ENCODE measurements at regions not wholly inside any gene's neighbourhood (a gene's known extent, or its start where the extent isn't known, plus 50 kb on each side); places are given as distances from the start of the nearest gene placed in this dataset.

- no peak overlapping the region for H3K4me3 ChIP-seq (ENCODE audit: low read depth, low read length)
- no peak for DNase-seq (ENCODE audit: low read depth)
Observed at GRCh38 chr18:43547456-43547855, 270.2 kb upstream of the SYT4 start.

- no peak for DNase-seq (ENCODE audit: low read depth)
- H3K4me3 ChIP-seq (ENCODE audit: low read depth, low read length): no peak overlapping the region
Observed at GRCh38 chr18:43559507-43559906, 282.2 kb upstream of the SYT4 start.

GRCh38 chr18:43563780-43564179, 286.5 kb upstream of the SYT4 start:
- no peak overlapping the region for H3K4me3 ChIP-seq (ENCODE audit: low read depth, low read length)
- DNase-seq (ENCODE audit: low read depth): peak; percentile 11

GRCh38 chr18:43570593-43570992, 293.3 kb upstream of the SYT4 start:
- H3K4me3 ChIP-seq (ENCODE audit: low read depth, low read length): no peak overlapping the region
- DNase-seq (ENCODE audit: low read depth): no peak

- DNase-seq (ENCODE audit: low read depth): peak; percentile 6
- no peak overlapping the region for H3K4me3 ChIP-seq (ENCODE audit: low read depth, low read length)
Observed at GRCh38 chr18:43571078-43571689, 293.9 kb upstream of the SYT4 start.

- no peak for DNase-seq (ENCODE audit: low read depth)
- no peak overlapping the region for H3K4me3 ChIP-seq (ENCODE audit: low read depth, low read length)
Observed at GRCh38 chr18:43572163-43572562, 294.9 kb upstream of the SYT4 start.

GRCh38 chr18:43574974-43575373, 297.7 kb upstream of the SYT4 start:
- H3K4me3 ChIP-seq (ENCODE audit: low read depth, low read length): no peak overlapping the region
- no peak for DNase-seq (ENCODE audit: low read depth)

GRCh38 chr18:43578211-43578610, 300.9 kb upstream of the SYT4 start:
- no peak for DNase-seq (ENCODE audit: low read depth)
- H3K4me3 ChIP-seq (ENCODE audit: low read depth, low read length): no peak overlapping the region

GRCh38 chr18:43578706-43579105, 301.4 kb upstream of the SYT4 start:
- no peak overlapping the region for H3K4me3 ChIP-seq (ENCODE audit: low read depth, low read length)
- DNase-seq (ENCODE audit: low read depth): no peak

- DNase-seq (ENCODE audit: low read depth): no peak
Observed at GRCh38 chr18:43581936-43582519, 304.7 kb upstream of the SYT4 start.

GRCh38 chr18:43587538-43588153, 310.4 kb upstream of the SYT4 start:
- H3K4me3 ChIP-seq (ENCODE audit: low read depth, low read length): no peak overlapping the region
- DNase-seq (ENCODE audit: low read depth): peak; percentile 10

More at GRCh38 chr18:43581936-43582519, 304.7 kb upstream of the SYT4 start:
- no peak overlapping the region for H3K4me3 ChIP-seq (ENCODE audit: low read depth, low read length)

GRCh38 chr18:43588838-43589237, 311.5 kb upstream of the SYT4 start:
- no peak overlapping the region for H3K4me3 ChIP-seq (ENCODE audit: low read depth, low read length)

GRCh38 chr18:43589611-43590151, 312.4 kb upstream of the SYT4 start:
- DNase-seq (ENCODE audit: low read depth): no peak
- H3K4me3 ChIP-seq (ENCODE audit: low read depth, low read length): no peak overlapping the region

More at GRCh38 chr18:43588838-43589237, 311.5 kb upstream of the SYT4 start:
- no peak for DNase-seq (ENCODE audit: low read depth)

GRCh38 chr18:43590182-43590903, 313.1 kb upstream of the SYT4 start:
- H3K4me3 ChIP-seq (ENCODE audit: low read depth, low read length): no peak overlapping the region
- DNase-seq (ENCODE audit: low read depth): no peak

- H3K4me3 ChIP-seq (ENCODE audit: low read depth, low read length): no peak overlapping the region
- DNase-seq (ENCODE audit: low read depth): no peak
Observed at GRCh38 chr18:43592269-43592668, 315.0 kb upstream of the SYT4 start.

GRCh38 chr18:43596105-43596712, 318.9 kb upstream of the SYT4 start:
- H3K4me3 ChIP-seq (ENCODE audit: low read depth, low read length): no peak overlapping the region
- no peak for DNase-seq (ENCODE audit: low read depth)

GRCh38 chr18:43601432-43601831, 324.1 kb upstream of the SYT4 start:
- DNase-seq (ENCODE audit: low read depth): no peak
- H3K4me3 ChIP-seq (ENCODE audit: low read depth, low read length): no peak overlapping the region

GRCh38 chr18:43605224-43605623, 327.9 kb upstream of the SYT4 start:
- no peak overlapping the region for H3K4me3 ChIP-seq (ENCODE audit: low read depth, low read length)
- no peak for DNase-seq (ENCODE audit: low read depth)

- no peak overlapping the region for H3K4me3 ChIP-seq (ENCODE audit: low read depth, low read length)
- no peak for DNase-seq (ENCODE audit: low read depth)
Observed at GRCh38 chr18:43606795-43607194, 329.5 kb upstream of the SYT4 start.

GRCh38 chr18:43620936-43621335, 343.6 kb upstream of the SYT4 start:
- DNase-seq (ENCODE audit: low read depth): no peak
- H3K4me3 ChIP-seq (ENCODE audit: low read depth, low read length): no peak overlapping the region
